T-helper 1 cell treated with Interleukin-12 subunit alpha and Interleukin-12 subunit beta and Interleukin-4 antibody, amounts not matched to agents 30 ng/mL and 1 ng/mL, for 36 hours (primary cell): ENCODE measurements at regions not wholly inside any gene's neighbourhood (a gene's known extent, or its start where the extent isn't known, plus 50 kb on each side); places are given as distances from the start of the nearest gene placed in this dataset.
"Not testable (repeated sequence)": the region's sequence is repeated elsewhere in the genome, so short reads cannot be mapped to it uniquely, and the experiment has no call there.

Experiments used
- intact Hi-C: fragments of 100-400 bp; cut with micrococcal nuclease; formaldehyde crosslinking; loops from one replicate; pipeline ENCODE4 v1.15.1; 2024

GRCh38 chr6:139882977-139883728 is 508.7 kb upstream of the CITED2 start:
- intact Hi-C loops: loop anchor here (5.0 kb wide), 1 partner anchor 511 kb away; the partner anchor contains the start of gene CITED2

GRCh38 chr6:139882234-139882633 is 507.8 kb upstream of the CITED2 start:
- intact Hi-C loops: loop anchor here (5.0 kb wide), 1 partner anchor 510 kb away; the partner anchor contains the start of gene CITED2

GRCh38 chr6:139881728-139882211 is 507.3 kb upstream of the CITED2 start:
- intact Hi-C loops: loop anchor here (1.0 to 5.0 kb wide), 3 partner anchors 509 to 1681 kb away; partner anchors contain the start of gene CITED2

DNA sequence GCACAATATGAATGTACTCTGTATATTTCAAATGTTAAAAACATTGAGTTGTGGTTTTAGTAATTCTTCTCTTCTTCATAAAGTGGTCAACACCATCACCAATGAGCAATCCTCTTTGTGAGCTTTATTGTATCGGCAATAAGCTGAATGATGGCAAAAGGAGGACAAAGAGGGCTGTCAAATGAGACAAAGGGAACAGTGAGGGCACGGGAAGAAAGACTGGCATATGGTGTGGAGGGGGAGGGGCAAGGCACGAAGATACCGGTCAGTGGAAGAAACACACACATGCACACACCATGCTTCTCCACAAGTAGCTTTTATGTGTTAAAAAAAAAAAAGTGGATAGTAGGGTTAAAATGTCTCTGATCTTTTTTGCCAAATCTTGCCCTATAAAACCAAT is 506.8 kb upstream of the CITED2 start:
- intact Hi-C loops: loop anchor here (1.0 to 5.0 kb wide), 3 partner anchors 509 to 1682 kb away; partner anchors contain the start of gene CITED2

DNA sequence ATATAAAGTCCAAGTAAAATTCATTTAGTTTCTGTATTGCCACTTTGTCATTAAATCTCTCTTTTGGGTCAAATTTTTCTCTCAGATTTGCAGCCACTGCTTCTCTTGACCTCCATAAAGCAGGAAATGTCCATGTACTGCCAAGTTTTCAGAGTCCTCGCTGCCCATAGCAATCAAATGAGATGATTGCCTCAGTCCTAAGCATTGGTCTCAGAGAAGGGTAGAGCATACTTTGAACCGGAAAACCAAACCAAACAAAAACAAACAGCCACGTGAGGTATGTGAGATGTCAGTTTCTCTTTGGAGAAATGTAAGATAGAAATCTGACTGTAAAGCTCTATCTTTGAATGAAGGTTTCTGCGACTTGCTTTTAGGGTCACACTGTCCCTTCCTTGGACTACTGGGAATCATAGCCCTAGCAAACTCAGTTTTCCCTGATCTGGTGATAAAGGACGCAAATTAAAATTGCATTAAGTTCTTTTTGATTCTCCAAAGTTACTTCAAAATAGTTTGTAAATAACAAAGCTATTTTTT is 505.4 kb upstream of the CITED2 start:
- intact Hi-C loops: loop anchor here (2.0 to 5.0 kb wide), 2 partner anchors 508 to 1683 kb away; partner anchors contain the start of gene CITED2

GRCh38 chr6:139879241-139879640 is 504.8 kb upstream of the CITED2 start:
- intact Hi-C loops: not testable (repeated sequence)

GRCh38 chr6:139877828-139878405 is 503.5 kb upstream of the CITED2 start:
- intact Hi-C loops: no loop called here

GRCh38 chr6:139872665-139873064 is 498.2 kb upstream of the CITED2 start:
- intact Hi-C loops: no loop called here

- intact Hi-C loops: no loop called here
Measured at GRCh38 chr6:139871803-139872510, 497.5 kb upstream of the CITED2 start.

DNA sequence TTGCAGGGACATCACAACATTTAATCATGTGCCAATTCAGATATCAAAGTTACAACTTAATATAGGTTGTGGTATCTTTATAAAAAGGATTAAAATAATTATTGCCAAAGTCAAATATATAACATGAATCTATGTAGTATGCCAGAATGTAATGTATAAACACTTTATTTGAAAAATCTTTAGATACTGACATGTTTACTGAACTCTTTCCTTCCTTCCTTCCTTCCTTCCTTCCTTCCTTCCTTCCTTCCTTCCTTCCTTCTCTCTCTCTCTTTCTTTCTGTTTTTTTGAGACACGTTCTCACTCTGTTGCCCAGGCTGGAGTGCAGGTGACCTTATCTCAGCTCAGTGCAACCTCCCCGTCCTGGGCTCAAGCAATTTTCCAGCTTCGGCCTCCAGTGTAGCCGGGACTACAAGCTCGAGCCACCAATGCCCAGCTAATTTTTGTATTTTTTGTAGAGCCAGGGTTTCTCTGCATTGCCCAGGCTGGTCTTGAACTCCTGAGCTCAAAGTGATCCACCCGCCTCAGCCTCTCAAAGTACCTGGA is 496.8 kb upstream of the CITED2 start:
- intact Hi-C loops: no loop called here

GRCh38 chr6:139868576-139868975 is 494.1 kb upstream of the CITED2 start:
- intact Hi-C loops: no loop called here

DNA sequence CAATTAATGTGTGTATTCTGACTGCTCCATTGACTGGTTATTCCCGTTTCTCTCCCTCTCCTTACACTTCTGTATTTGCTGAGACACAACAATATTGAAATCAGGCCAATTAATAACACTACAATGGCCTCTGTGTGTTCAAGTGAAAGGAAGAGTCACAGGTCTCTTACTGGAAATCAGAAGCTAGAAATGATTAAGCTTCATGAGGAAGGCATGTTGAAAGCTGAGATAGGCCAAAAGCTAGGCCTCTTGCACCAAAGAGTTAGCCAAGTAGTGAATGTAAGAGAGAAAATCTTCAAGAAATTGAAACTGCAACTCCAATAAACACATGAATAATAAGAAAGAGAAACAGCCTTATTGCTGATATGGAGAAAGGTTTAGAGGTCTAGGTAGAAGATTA is 489.5 kb upstream of the CITED2 start:
- intact Hi-C loops: no loop called here

GRCh38 chr6:139863346-139863745 is 488.9 kb upstream of the CITED2 start:
- intact Hi-C loops: no loop called here

- intact Hi-C loops: no loop called here
Measured at GRCh38 chr6:139862311-139862710, 487.9 kb upstream of the CITED2 start.

- intact Hi-C loops: no loop called here
Measured at GRCh38 chr6:139860203-139860602, 485.8 kb upstream of the CITED2 start.

- intact Hi-C loops: no loop called here
Measured at GRCh38 chr6:139858429-139858828, 484.0 kb upstream of the CITED2 start.

GRCh38 chr6:139857143-139857542 is 482.7 kb upstream of the CITED2 start:
- intact Hi-C loops: no loop called here

DNA sequence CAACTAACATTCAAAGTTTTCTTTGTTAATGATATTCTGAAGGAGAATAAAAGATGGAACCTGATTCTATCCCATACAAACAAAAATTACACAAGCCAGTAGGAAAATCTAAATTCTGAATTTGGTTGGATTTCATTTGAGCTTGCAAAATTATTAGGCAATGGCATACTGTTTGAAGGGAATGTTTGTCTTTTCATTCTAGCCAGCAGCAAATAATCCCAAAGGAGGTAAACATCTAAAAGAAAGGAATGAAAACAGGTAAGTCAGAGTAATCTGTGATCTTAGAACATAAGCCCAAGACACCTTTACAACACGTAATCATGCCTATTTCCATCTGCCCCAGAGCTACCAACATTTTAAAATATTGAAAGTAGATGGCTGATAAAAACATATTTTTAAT is 482.1 kb upstream of the CITED2 start:
- intact Hi-C loops: no loop called here

- intact Hi-C loops: no loop called here
Measured at GRCh38 chr6:139855671-139856311, 481.3 kb upstream of the CITED2 start.

GRCh38 chr6:139853302-139853992 is 479.0 kb upstream of the CITED2 start:
- intact Hi-C loops: no loop called here
